Liver (tissue), 3 donors: ENCODE measurements at regions not wholly inside any gene's neighbourhood (a gene's known extent, or its start where the extent isn't known, plus 50 kb on each side); places are given as distances from the start of the nearest gene placed in this dataset.

Source experiments
- GABPA ChIP-seq, 2 donors: IDR thresholded peaks in 1 of 2; conservative IDR thresholded peaks in 1 of 2; 2 replicates each; pipeline ENCODE4 v1.6.1; 2016; ENCODE audit warnings: antibody characterized with exemption in 2 of 2, mild to moderate bottlenecking in 1 of 2, moderate library complexity in 1 of 2
- HNF4G ChIP-seq: IDR thresholded peaks from 2 replicates; pipeline ENCODE4 v1.6.1; 2016; ENCODE audit warnings: antibody characterized with exemption
- RAD21 ChIP-seq, 2 donors: IDR thresholded peaks; 2 replicates each; pipeline ENCODE4 v1.6.1; 2016; ENCODE audit warnings: antibody characterized with exemption in 2 of 2, mild to moderate bottlenecking in 2 of 2
- SP1 ChIP-seq: IDR thresholded peaks from 2 replicates; pipeline ENCODE4 v1.6.1; 2018; ENCODE audit warnings: antibody characterized with exemption, mild to moderate bottlenecking
- TAF1 ChIP-seq: conservative IDR thresholded peaks from 2 replicates; pipeline ENCODE4 v1.6.1; 2016; ENCODE audit warnings: antibody characterized with exemption, mild to moderate bottlenecking
- YY1 ChIP-seq: IDR thresholded peaks from 2 replicates; pipeline ENCODE4 v1.6.1; 2016; ENCODE audit warnings: antibody characterized with exemption, mild to moderate bottlenecking
- TF ChIP-seq, protein P1 (sequence below): fragments of 150-350 bp; IDR thresholded peaks from 2 replicates; pipeline ENCODE4 v1.5.1; 2017; ENCODE audit warnings: improper control_type of control experiment, low read depth, low read length; ENCODE audit not compliant: missing input control
- TF ChIP-seq, protein P2 (sequence below): IDR thresholded peaks from 2 replicates; pipeline ENCODE4 v1.6.1; 2016; ENCODE audit warnings: antibody characterized with exemption
- TF ChIP-seq, protein P3 (sequence below): IDR thresholded peaks from 2 replicates; pipeline ENCODE4 v1.6.1; 2016; ENCODE audit warnings: antibody characterized with exemption
- TF ChIP-seq, protein P4 (sequence below): IDR thresholded peaks from 2 replicates; pipeline ENCODE4 v1.6.1; 2016; ENCODE audit warnings: antibody characterized with exemption, mild to moderate bottlenecking
- TF ChIP-seq, protein P5 (sequence below): IDR thresholded peaks from 2 replicates; pipeline ENCODE4 v1.6.1; 2016; ENCODE audit warnings: antibody characterized with exemption
- donor health status: healthy.
- donor health status: healthy.

DNA sequence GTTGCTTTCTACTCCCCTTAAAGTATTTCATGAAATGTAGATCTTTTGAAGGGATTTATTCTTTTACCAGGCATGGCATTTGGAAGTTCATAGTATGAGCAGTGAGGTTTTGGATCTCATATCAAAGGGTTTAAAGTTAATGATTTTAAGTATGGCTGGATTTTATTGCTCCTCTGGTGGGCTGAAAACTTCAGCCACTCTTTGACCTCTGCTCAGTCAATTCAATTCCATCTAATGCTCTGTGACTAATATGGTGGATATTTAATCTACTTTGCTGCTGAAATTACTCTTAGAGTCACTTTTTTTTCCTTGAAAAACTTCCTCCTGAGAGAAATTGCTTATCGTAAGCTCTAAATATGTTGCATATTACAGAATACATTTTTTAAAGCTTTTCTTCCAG lies 218.6 kb downstream of the NR2F2 start:
- TF ChIP-seq, protein P1, sequence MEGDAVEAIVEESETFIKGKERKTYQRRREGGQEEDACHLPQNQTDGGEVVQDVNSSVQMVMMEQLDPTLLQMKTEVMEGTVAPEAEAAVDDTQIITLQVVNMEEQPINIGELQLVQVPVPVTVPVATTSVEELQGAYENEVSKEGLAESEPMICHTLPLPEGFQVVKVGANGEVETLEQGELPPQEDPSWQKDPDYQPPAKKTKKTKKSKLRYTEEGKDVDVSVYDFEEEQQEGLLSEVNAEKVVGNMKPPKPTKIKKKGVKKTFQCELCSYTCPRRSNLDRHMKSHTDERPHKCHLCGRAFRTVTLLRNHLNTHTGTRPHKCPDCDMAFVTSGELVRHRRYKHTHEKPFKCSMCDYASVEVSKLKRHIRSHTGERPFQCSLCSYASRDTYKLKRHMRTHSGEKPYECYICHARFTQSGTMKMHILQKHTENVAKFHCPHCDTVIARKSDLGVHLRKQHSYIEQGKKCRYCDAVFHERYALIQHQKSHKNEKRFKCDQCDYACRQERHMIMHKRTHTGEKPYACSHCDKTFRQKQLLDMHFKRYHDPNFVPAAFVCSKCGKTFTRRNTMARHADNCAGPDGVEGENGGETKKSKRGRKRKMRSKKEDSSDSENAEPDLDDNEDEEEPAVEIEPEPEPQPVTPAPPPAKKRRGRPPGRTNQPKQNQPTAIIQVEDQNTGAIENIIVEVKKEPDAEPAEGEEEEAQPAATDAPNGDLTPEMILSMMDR: no peak
- TF ChIP-seq, protein P2, sequence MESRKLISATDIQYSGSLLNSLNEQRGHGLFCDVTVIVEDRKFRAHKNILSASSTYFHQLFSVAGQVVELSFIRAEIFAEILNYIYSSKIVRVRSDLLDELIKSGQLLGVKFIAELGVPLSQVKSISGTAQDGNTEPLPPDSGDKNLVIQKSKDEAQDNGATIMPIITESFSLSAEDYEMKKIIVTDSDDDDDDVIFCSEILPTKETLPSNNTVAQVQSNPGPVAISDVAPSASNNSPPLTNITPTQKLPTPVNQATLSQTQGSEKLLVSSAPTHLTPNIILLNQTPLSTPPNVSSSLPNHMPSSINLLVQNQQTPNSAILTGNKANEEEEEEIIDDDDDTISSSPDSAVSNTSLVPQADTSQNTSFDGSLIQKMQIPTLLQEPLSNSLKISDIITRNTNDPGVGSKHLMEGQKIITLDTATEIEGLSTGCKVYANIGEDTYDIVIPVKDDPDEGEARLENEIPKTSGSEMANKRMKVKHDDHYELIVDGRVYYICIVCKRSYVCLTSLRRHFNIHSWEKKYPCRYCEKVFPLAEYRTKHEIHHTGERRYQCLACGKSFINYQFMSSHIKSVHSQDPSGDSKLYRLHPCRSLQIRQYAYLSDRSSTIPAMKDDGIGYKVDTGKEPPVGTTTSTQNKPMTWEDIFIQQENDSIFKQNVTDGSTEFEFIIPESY: no peak
- TF ChIP-seq HNF4G: no peak
- TF ChIP-seq, protein P3, sequence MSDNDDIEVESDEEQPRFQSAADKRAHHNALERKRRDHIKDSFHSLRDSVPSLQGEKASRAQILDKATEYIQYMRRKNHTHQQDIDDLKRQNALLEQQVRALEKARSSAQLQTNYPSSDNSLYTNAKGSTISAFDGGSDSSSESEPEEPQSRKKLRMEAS: no peak
- no peak for TF ChIP-seq RAD21 (IDR thresholded peaks at IDR 0.05)
- TF ChIP-seq GABPA (IDR thresholded peaks at IDR 0.05 in 1 of 2, conservative IDR thresholded peaks at IDR 0.05 in 1 of 2): no peak
- TF ChIP-seq YY1: no peak
- TF ChIP-seq, protein P4, sequence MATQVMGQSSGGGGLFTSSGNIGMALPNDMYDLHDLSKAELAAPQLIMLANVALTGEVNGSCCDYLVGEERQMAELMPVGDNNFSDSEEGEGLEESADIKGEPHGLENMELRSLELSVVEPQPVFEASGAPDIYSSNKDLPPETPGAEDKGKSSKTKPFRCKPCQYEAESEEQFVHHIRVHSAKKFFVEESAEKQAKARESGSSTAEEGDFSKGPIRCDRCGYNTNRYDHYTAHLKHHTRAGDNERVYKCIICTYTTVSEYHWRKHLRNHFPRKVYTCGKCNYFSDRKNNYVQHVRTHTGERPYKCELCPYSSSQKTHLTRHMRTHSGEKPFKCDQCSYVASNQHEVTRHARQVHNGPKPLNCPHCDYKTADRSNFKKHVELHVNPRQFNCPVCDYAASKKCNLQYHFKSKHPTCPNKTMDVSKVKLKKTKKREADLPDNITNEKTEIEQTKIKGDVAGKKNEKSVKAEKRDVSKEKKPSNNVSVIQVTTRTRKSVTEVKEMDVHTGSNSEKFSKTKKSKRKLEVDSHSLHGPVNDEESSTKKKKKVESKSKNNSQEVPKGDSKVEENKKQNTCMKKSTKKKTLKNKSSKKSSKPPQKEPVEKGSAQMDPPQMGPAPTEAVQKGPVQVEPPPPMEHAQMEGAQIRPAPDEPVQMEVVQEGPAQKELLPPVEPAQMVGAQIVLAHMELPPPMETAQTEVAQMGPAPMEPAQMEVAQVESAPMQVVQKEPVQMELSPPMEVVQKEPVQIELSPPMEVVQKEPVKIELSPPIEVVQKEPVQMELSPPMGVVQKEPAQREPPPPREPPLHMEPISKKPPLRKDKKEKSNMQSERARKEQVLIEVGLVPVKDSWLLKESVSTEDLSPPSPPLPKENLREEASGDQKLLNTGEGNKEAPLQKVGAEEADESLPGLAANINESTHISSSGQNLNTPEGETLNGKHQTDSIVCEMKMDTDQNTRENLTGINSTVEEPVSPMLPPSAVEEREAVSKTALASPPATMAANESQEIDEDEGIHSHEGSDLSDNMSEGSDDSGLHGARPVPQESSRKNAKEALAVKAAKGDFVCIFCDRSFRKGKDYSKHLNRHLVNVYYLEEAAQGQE: no peak
- TF ChIP-seq, protein P5, sequence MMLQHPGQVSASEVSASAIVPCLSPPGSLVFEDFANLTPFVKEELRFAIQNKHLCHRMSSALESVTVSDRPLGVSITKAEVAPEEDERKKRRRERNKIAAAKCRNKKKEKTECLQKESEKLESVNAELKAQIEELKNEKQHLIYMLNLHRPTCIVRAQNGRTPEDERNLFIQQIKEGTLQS: no peak
- TF ChIP-seq TAF1: no peak
- TF ChIP-seq SP1: no peak
